ENCODE measurements at regions not wholly inside any gene's neighbourhood (a gene's known extent, or its start where the extent isn't known, plus 50 kb on each side); places are given as distances from the start of the nearest gene placed in this dataset.

- TF ChIP-seq CTCF (IDR thresholded peaks at IDR 0.05) = no peak
- Mint-ChIP-seq H3K9me3 (ENCODE audit: low read depth) (peaks cover 3% of the 10 kb centered on the region), H3K4me1 (ENCODE audit: low read depth) (no peaks in the 10 kb centered on the region), H3K36me3 (ENCODE audit: low read depth) (no peaks in the 10 kb centered on the region), H3K27me3 (ENCODE audit: low read depth) (no peaks in the 10 kb centered on the region), H3K27ac (ENCODE audit: unreplicated experiment) (no peak overlapping the region), H3K4me3 (ENCODE audit: unreplicated experiment) (no peak overlapping the region)
- DNase-seq (ENCODE audit: low spot score) = no peak
These were observed 421.6 kb downstream of the SOX11 start for GRCh38 chr2:6113786-6114185.

- no peak overlapping the region for H3K4me3 Mint-ChIP-seq (ENCODE audit: unreplicated experiment)
- no peaks in the 10 kb centered on the region for H3K27me3 Mint-ChIP-seq (ENCODE audit: low read depth)
- no peak for TF ChIP-seq CTCF (IDR thresholded peaks at IDR 0.05)
- H3K27ac Mint-ChIP-seq (ENCODE audit: unreplicated experiment) = no peak overlapping the region
- no peaks in the 10 kb centered on the region for H3K36me3 Mint-ChIP-seq (ENCODE audit: low read depth)
- no peaks in the 10 kb centered on the region for H3K9me3 Mint-ChIP-seq (ENCODE audit: low read depth)
- no peak for DNase-seq (ENCODE audit: low spot score)
- no peaks in the 10 kb centered on the region for H3K4me1 Mint-ChIP-seq (ENCODE audit: low read depth)
These were observed 435.5 kb downstream of the SOX11 start for GRCh38 chr2:6127718-6128117.

- Mint-ChIP-seq H3K27ac (ENCODE audit: unreplicated experiment) (no peak overlapping the region), H3K4me3 (ENCODE audit: unreplicated experiment) (no peak overlapping the region), H3K27me3 (ENCODE audit: low read depth) (no peaks in the 10 kb centered on the region), H3K9me3 (ENCODE audit: low read depth) (peaks cover 19% of the 10 kb centered on the region), H3K36me3 (ENCODE audit: low read depth) (peaks cover 2% of the 10 kb centered on the region), H3K4me1 (ENCODE audit: low read depth) (no peaks in the 10 kb centered on the region)
- no peak for TF ChIP-seq CTCF (IDR thresholded peaks at IDR 0.05)
- DNase-seq (ENCODE audit: low spot score) = no peak
These were observed 447.0 kb downstream of the SOX11 start for GRCh38 chr2:6139142-6139541.

- H3K9me3 Mint-ChIP-seq (ENCODE audit: low read depth) = peaks cover 19% of the 10 kb centered on the region
- DNase-seq (ENCODE audit: low spot score) = no peak
- no peak overlapping the region for H3K4me3 Mint-ChIP-seq (ENCODE audit: unreplicated experiment)
- peaks cover 2% of the 10 kb centered on the region for H3K36me3 Mint-ChIP-seq (ENCODE audit: low read depth)
- no peak overlapping the region for H3K27ac Mint-ChIP-seq (ENCODE audit: unreplicated experiment)
- TF ChIP-seq CTCF (IDR thresholded peaks at IDR 0.05) = no peak
- no peaks in the 10 kb centered on the region for H3K4me1 Mint-ChIP-seq (ENCODE audit: low read depth)
- H3K27me3 Mint-ChIP-seq (ENCODE audit: low read depth) = no peaks in the 10 kb centered on the region
These were observed 447.7 kb downstream of the SOX11 start for GRCh38 chr2:6139916-6140315.

GRCh38 chr2:6140509-6140908 lies 448.3 kb downstream of the SOX11 start:
- H3K9me3 Mint-ChIP-seq (ENCODE audit: low read depth) = peaks cover 19% of the 10 kb centered on the region
- DNase-seq (ENCODE audit: low spot score) = no peak
- TF ChIP-seq CTCF (IDR thresholded peaks at IDR 0.05) = no peak
- no peaks in the 10 kb centered on the region for H3K4me1 Mint-ChIP-seq (ENCODE audit: low read depth)
- no peak overlapping the region for H3K27ac Mint-ChIP-seq (ENCODE audit: unreplicated experiment)
- peaks cover 2% of the 10 kb centered on the region for H3K36me3 Mint-ChIP-seq (ENCODE audit: low read depth)
- no peak overlapping the region for H3K4me3 Mint-ChIP-seq (ENCODE audit: unreplicated experiment)
- no peaks in the 10 kb centered on the region for H3K27me3 Mint-ChIP-seq (ENCODE audit: low read depth)

All from chondrocyte (in vitro differentiated cells).